ENCODE measurements at regions not wholly inside any gene's neighbourhood (a gene's known extent, or its start where the extent isn't known, plus 50 kb on each side); places are given as distances from the start of the nearest gene placed in this dataset.

DNA sequence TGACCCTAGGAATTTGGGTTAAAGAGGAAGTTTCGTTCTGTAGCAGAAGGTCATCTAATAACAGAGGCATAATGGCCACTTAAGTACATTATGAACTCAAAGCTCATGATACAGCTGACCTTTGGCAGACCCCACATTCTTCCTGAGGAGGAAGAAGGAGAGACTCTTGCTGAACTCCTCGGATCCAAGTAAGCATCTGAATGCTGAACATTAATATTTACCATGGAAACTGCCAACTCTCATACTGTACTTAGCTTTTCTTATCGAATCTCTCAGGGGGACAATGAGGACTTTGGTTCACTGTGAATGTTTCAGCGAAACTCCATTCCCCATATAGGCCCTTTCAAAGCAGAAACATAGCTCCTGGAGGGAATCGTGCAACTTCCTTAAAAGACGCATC lies 781.4 kb upstream of the GYPC start:
- no peak for DNase-seq (ENCODE audit: low read depth, low spot score)
- TF ChIP-seq, protein P1, sequence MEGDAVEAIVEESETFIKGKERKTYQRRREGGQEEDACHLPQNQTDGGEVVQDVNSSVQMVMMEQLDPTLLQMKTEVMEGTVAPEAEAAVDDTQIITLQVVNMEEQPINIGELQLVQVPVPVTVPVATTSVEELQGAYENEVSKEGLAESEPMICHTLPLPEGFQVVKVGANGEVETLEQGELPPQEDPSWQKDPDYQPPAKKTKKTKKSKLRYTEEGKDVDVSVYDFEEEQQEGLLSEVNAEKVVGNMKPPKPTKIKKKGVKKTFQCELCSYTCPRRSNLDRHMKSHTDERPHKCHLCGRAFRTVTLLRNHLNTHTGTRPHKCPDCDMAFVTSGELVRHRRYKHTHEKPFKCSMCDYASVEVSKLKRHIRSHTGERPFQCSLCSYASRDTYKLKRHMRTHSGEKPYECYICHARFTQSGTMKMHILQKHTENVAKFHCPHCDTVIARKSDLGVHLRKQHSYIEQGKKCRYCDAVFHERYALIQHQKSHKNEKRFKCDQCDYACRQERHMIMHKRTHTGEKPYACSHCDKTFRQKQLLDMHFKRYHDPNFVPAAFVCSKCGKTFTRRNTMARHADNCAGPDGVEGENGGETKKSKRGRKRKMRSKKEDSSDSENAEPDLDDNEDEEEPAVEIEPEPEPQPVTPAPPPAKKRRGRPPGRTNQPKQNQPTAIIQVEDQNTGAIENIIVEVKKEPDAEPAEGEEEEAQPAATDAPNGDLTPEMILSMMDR (IDR thresholded peaks at IDR 0.05; ENCODE audit: low read depth, low read length) = no peak
- in situ Hi-C loops (cut with HindIII; ENCODE audit: low sequenced_read_pairs) = no loop called here
- H3K4me3 ChIP-seq (ENCODE audit: low read depth, low read length) = no peak overlapping the region

DNA sequence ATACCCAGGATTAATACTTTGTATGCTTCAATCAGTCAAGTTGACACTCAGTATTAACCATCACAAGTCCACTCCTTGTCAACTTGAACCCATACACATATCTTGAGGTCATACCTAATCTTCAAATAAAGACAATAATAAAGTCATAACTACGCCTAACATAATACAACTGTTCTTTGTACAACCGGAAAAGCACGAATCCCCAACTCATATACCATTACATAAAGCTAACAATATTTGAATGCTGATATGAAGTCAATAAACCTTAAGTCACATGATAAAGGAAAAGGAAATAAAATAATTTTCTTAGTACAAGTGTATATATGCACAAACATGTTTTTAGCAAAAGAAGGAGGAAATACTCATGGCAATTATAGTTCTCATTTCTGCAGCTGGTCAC lies 770.6 kb upstream of the GYPC start:
- H3K4me3 ChIP-seq (ENCODE audit: low read depth, low read length) = no peak overlapping the region
- no peak for DNase-seq (ENCODE audit: low read depth, low spot score)
- TF ChIP-seq, protein P1 (IDR thresholded peaks at IDR 0.05; ENCODE audit: low read depth, low read length) = no peak
- in situ Hi-C loops (cut with HindIII; ENCODE audit: low sequenced_read_pairs) = no loop called here

DNA sequence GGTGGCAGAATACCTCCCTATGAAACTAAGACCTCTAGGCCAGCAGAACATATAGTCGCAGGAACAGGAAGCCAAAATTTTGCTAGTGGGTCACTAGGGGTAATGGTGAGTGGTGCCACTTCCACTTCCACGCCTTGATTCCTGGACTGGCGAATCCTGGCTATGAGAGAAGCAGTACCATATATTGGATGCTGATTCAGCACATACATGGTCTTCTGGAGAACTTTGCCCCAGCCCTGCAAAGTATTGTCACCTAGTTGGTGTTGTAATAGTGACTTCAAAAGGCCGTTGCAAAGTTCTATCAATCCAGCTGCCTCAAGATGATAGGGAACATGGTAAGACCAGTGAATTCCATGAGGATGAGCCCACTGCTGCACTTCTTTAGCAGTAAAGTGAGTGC lies 769.8 kb upstream of the GYPC start:
- in situ Hi-C loops (cut with HindIII; ENCODE audit: low sequenced_read_pairs) = no loop called here
- no peak for DNase-seq (ENCODE audit: low read depth, low spot score)
- TF ChIP-seq, protein P1 (IDR thresholded peaks at IDR 0.05; ENCODE audit: low read depth, low read length) = no peak
- no peak overlapping the region for H3K4me3 ChIP-seq (ENCODE audit: low read depth, low read length)

DNA sequence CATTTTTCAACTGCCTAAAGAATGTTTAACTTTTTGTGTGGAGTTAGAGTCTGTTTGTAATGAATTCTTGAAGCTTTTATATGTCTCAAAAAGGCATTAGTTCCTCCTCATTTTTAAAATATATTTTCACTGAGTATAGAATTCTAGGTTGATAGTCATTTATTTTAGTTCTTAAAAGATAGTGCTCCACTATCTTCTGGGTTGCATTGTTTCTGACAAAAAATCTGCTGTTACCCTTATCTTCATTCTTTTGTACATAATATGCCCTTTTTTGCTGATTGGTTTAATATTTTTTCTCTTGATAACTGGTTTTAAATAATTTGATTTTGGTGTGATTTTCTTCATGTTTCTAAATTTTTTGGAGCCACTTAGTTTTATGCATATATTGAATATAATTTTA lies 754.7 kb upstream of the GYPC start:
- no peak for DNase-seq (ENCODE audit: low read depth, low spot score)
- TF ChIP-seq, protein P1 (IDR thresholded peaks at IDR 0.05; ENCODE audit: low read depth, low read length) = no peak
- H3K4me3 ChIP-seq (ENCODE audit: low read depth, low read length) = no peak overlapping the region
- in situ Hi-C loops (cut with HindIII; ENCODE audit: low sequenced_read_pairs) = no loop called here

DNA sequence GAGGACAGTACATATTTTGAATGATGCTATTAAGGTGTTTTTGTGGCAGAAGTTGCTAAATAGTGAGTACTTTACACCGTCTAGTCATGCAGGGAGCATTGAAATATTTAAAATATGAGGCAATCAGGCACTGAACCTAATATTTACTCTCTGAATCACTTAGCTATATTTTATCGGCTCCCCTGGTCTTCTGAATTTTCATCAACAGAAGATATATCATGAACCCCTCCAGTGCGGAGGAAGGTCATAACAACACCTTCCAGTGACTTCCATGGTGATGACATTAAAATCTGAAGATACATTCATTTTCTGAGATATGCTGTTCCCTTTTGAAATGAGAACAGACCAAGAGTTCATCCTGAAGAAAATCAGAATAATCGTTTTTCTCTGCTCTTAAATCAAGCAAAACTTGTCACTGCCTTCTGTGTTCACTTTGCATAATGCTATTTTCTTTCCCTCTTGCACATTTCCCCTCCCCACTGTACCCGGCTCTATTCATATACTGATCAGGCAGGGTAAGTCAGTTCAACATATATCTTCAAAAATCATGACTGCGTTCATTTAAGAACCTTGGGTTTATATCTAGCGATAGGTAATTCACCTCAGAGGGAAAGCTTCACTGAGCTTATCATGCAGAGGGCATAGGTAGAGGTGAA lies 729.9 kb upstream of the GYPC start:
- no peak for DNase-seq (ENCODE audit: low read depth, low spot score)
- in situ Hi-C loops (cut with HindIII; ENCODE audit: low sequenced_read_pairs) = no loop called here
- TF ChIP-seq, protein P1 (IDR thresholded peaks at IDR 0.05; ENCODE audit: low read depth, low read length) = no peak
- H3K4me3 ChIP-seq (ENCODE audit: low read depth, low read length) = no peak overlapping the region

DNA sequence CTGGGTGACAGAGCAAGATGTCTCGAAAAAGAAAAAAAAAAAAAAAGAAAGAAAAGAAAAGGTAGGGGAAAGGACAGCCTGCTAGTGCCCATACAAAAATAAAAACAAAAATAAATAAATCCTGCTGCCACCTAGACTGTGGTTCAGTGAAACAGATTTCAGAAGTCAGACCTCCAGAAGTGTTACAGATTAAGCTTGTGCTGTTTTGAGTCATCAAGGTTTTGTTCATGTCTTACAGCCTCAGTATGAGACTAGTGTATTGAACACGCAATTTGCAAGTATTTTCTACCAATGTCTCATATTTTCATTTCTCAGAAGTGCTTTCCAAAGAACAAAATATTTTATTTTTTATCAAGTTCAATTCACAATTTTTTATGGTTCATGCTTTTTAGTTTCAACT lies 720.4 kb upstream of the GYPC start:
- no peak for DNase-seq (ENCODE audit: low read depth, low spot score)
- in situ Hi-C loops (cut with HindIII; ENCODE audit: low sequenced_read_pairs) = no loop called here
- TF ChIP-seq, protein P1 (IDR thresholded peaks at IDR 0.05; ENCODE audit: low read depth, low read length) = no peak
- H3K4me3 ChIP-seq (ENCODE audit: low read depth, low read length) = no peak overlapping the region

All from astrocyte of the spinal cord (primary cell).